ENCODE measurements at regions not wholly inside any gene's neighbourhood (a gene's known extent, or its start where the extent isn't known, plus 50 kb on each side); places are given as distances from the start of the nearest gene placed in this dataset.
"Not testable (repeated sequence)": the region's sequence is repeated elsewhere in the genome, so short reads cannot be mapped to it uniquely, and the experiment has no call there.

GRCh38 chr6:80956898-80957297 is 795.6 kb downstream of the TENT5A start:
- in situ Hi-C loops (cut with HindIII; ENCODE audit: low sequenced_read_pairs) = no loop called here
- no peak overlapping the region for H3K4me3 ChIP-seq (ENCODE audit: low read depth, low read length)
- no peak for DNase-seq (ENCODE audit: low read depth, low spot score)
- TF ChIP-seq, protein P1, sequence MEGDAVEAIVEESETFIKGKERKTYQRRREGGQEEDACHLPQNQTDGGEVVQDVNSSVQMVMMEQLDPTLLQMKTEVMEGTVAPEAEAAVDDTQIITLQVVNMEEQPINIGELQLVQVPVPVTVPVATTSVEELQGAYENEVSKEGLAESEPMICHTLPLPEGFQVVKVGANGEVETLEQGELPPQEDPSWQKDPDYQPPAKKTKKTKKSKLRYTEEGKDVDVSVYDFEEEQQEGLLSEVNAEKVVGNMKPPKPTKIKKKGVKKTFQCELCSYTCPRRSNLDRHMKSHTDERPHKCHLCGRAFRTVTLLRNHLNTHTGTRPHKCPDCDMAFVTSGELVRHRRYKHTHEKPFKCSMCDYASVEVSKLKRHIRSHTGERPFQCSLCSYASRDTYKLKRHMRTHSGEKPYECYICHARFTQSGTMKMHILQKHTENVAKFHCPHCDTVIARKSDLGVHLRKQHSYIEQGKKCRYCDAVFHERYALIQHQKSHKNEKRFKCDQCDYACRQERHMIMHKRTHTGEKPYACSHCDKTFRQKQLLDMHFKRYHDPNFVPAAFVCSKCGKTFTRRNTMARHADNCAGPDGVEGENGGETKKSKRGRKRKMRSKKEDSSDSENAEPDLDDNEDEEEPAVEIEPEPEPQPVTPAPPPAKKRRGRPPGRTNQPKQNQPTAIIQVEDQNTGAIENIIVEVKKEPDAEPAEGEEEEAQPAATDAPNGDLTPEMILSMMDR (IDR thresholded peaks at IDR 0.05; ENCODE audit: low read depth, low read length) = no peak

- DNase-seq (ENCODE audit: low read depth, low spot score) = peak; percentile 6
- H3K4me3 ChIP-seq (ENCODE audit: low read depth, low read length); in situ Hi-C loops (cut with HindIII; ENCODE audit: low sequenced_read_pairs): not testable (repeated sequence)
These were observed 800.0 kb downstream of the TENT5A start for GRCh38 chr6:80952479-80952878.

DNA sequence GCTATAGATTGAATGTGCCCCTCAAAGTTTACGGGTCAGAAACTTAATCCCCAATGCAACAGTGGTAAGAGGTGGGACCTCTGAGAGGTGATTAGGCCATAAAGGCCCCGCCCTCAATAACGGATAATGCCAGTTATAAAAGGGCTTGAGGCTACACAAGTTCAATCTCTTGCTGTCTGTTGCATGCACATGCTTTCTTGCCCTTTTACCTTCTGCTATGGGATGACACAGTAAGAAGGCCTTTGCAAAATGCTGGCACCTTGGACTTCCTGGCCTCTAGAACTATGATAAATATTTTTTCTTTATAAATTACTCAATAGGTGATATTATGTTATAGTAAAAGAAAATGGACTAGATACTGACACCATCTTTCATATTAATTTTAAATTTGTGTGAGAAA is 806.1 kb downstream of the TENT5A start:
- in situ Hi-C loops (cut with HindIII; ENCODE audit: low sequenced_read_pairs) = no loop called here
- TF ChIP-seq, protein P1 (IDR thresholded peaks at IDR 0.05; ENCODE audit: low read depth, low read length) = no peak
- H3K4me3 ChIP-seq (ENCODE audit: low read depth, low read length) = no peak overlapping the region
- DNase-seq (ENCODE audit: low read depth, low spot score) = no peak

GRCh38 chr6:80942911-80943310 is 809.6 kb downstream of the TENT5A start:
- in situ Hi-C loops (cut with HindIII; ENCODE audit: low sequenced_read_pairs) = no loop called here
- DNase-seq (ENCODE audit: low read depth, low spot score) = no peak
- TF ChIP-seq, protein P1 (IDR thresholded peaks at IDR 0.05; ENCODE audit: low read depth, low read length) = no peak
- no peak overlapping the region for H3K4me3 ChIP-seq (ENCODE audit: low read depth, low read length)

DNA sequence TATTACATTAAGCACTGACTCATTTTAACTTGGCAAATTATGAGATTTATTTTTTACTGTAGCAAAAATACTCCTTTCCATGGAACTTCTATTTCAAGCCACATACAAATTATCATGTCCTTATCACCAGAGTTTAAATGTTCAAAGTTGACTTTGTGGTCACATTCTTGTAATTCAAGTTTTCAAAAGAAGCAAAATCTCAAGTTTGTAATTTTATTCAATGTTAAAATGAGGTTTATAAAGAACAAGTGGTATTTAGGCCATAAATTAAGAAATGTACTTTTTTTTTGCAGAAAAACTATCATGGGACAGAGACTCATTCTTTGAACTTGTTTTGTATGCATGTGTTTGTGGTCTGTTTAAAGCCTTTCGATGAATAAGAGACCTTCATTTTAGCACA is 811.5 kb downstream of the TENT5A start:
- TF ChIP-seq, protein P1 (IDR thresholded peaks at IDR 0.05; ENCODE audit: low read depth, low read length) = no peak
- in situ Hi-C loops (cut with HindIII; ENCODE audit: low sequenced_read_pairs) = no loop called here
- H3K4me3 ChIP-seq (ENCODE audit: low read depth, low read length) = no peak overlapping the region
- peak; percentile 5 for DNase-seq (ENCODE audit: low read depth, low spot score)

DNA sequence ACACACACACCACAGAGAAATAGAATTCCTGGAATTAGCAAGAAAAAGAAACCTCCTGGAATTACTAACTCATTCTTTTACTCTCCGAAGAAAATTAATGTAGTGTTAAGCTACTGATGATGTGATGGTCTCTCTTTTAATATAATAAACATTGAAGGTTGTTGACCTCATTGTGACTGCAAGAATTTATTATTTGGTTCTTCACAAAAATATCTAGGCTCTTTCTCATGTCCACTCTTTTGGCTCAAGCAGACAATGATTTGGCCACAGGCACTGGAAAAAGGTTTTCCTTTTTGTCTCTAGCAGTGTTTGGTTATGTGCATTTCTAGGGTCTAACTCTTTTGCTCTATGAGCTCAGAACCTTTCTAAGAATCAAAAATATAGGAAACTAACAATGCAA is 811.9 kb downstream of the TENT5A start:
- no peak for DNase-seq (ENCODE audit: low read depth, low spot score)
- TF ChIP-seq, protein P1 (IDR thresholded peaks at IDR 0.05; ENCODE audit: low read depth, low read length) = no peak
- no peak overlapping the region for H3K4me3 ChIP-seq (ENCODE audit: low read depth, low read length)

GRCh38 chr6:80939898-80940297 is 812.6 kb downstream of the TENT5A start:
- TF ChIP-seq, protein P1 (IDR thresholded peaks at IDR 0.05; ENCODE audit: low read depth, low read length) = no peak
- no peak overlapping the region for H3K4me3 ChIP-seq (ENCODE audit: low read depth, low read length)
- DNase-seq (ENCODE audit: low read depth, low spot score) = no peak
- in situ Hi-C loops (cut with HindIII; ENCODE audit: low sequenced_read_pairs) = no loop called here

More for the DNA sequence above, 811.9 kb downstream of the TENT5A start:
- in situ Hi-C loops (cut with HindIII; ENCODE audit: low sequenced_read_pairs) = no loop called here
